Frontal cortex (tissue), 3 donors: ENCODE measurements at regions not wholly inside any gene's neighbourhood (a gene's known extent, or its start where the extent isn't known, plus 50 kb on each side); places are given as distances from the start of the nearest gene placed in this dataset.

Experiments used
- DNase-seq, 2 donors: peaks; one replicate each; pipeline ENCODE4 v3.0.0; 2012; ENCODE audit warnings: low spot score in 2 of 2
- FAIRE-seq: peaks from 2 replicates; lab custom pipeline; 2012; peaks lifted over from hg19 to GRCh38; lab: Jason Lieb, UNC
- donor health status: control.
- donor health status: control.
- donor health status: control.

DNA sequence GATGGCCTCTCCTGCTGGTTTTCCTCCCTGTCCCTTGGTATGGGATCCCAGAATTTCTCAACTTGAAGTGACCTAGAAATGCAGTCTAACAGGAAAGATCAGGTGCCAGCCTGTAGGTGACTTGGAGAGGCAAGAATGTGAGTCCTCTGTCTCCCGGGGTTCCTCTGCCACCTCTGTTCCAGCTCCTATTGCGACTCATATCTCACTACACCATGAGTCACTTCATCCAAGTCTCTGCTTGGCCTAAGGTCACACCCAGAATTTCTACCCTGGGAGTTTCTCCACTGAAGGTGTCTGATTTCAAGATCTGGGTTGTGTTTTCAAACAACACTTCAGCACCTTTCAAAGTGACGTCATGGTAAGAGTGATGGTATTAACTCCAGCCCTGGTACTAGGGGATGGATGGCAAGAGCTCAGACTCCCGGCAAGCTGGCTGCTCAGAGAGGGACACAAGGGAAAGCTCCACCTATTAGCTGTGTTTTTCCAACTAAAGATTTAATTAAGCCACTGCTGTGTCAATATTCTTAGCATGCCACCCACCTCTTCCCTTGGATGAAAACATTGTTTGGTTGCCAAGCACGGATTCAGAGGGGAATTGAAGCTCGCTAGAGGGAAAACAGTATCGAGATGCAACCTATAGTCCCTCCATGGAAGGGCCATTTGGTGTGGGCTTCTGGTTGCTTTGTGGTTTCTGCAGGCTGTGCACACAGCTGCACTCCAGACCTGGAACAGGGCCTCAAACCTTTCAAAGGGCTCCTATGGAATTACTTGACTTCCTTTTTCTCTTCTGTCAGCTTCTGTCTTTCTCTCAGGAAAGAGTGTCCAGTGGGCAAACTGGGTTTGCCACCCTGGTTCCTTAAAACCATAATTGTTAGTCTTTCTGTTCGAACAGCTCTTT is 205.7 kb downstream of the GAS1 start:
- no peak for DNase-seq
- no peak for FAIRE-seq

DNA sequence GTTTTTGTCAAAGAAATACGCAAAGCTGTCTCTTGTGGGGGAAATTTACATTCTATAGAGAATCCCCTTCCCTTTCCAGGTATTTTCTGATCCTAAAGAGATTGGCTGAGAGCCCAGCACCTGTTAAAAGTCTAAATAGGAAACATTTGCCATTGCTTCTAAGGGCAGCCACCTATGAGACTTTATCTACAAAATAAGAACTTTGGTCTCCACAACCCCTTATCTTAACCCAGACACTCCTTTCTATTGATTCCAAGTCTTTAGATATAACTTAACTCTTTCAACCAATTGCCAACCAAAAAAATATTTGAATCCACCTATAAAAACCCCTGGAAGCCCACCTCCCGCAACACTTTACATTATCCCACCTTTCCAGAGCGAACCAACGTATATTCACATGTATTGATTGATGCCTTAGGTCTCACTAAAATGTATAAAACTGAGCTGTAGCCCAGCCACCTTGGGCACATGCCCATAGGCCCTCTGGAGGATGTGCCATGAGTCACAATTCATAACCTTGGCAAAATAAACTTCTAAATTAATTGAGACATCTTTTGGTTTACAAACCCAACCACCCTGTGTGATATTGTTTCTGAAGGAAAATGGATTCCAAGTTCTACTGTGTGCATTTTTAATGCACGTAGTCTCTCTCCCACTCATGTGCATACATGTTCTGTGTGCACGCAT is 211.4 kb downstream of the GAS1 start:
- FAIRE-seq (no peak), DNase-seq (no peak)

DNA sequence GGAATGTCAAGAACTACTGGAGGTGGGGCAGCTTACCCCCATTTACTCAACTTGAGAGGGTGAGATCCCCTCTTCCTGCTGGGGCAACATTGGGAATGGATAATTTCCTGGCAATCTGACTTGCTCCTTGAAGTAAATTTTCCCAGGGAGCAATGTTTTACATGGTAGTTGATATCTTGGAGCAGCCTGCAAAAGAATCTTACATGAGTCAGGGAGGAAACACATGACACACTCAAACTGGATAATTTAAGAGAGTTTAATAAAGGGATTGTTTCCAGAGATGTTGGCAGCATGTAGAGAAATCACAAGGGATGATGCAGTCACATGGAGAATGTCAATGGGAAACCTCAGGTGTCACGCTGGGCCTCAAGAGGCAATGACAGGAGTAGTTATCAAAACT is 212.5 kb downstream of the GAS1 start:
- no peak for FAIRE-seq
- DNase-seq: no peak

DNA sequence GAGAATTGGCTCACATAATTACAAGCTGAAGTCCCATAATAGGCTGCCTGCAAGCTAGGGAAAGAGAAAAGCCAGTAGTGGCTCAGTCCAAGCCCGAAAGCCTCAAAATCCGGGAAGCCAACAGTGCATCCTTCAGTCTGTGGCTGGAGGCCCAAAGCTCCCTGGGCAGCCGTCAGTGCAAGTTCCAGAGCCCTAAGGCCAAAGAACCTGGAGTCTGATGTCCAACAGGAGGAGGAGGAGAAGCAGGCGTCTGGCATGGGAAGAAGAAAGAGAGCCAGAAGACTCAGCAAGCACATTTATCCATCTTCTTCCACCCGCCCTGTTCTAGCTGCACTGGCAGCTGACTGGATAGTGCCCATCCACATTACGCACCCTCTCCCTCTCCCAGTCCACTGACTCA is 213.4 kb downstream of the GAS1 start:
- no peak for FAIRE-seq
- no peak for DNase-seq

DNA sequence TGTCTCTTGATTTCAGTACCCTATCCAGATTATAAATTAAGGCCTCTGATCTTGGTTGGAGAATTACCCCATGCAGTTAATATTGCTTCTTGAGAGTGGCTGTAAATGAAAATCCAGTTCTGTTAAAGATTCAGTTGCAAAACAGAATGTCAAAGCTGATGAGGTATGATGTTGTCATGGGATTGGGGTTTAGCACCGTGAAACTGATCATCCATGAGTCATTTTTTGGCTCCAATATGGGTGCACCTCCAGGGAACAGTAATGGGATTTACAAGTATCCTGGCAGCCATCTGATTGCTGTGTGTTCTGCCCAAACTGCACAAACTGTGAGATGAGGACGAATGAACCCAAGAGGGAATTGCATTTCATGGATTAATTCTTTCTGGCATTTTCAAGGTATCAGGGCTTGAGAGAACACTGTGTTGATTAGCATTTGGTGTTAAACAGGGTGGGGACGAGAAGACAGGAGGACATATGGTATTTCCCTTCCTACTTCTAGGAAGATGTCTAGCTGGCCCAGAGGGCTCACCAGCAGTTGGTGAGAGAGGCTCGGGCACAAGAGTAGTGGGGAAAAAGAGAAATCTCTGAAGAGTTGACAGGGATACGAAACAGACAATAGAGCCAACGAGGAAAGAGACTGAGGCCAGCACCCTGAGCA is 214.7 kb downstream of the GAS1 start:
- no peak for FAIRE-seq
- DNase-seq: no peak

DNA sequence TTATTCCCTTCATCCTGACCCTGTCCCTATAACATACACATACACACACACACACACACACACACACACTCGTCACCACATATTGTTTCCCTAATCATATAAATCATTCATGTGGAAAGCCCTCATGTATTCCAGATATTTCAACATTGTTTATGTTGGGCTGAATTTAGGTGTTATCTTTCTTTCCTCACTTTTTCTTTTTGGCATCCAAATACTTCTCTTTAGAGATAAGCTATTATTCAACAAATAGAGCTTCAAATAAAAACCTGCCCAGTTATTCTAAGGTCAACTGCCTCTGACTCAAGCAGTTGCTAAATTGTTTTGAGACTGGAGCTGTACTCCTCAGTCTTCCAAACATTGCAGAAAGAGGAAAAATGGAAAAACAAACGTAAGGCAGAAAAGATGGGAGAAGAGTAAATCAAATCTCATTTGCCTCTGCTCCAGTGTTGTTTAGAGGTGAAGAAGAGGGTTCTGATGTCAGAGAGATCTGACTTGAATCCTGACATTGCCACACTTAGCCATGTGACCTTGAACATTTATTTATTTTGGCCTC is 215.7 kb downstream of the GAS1 start:
- FAIRE-seq: no peak
- DNase-seq: no peak

DNA sequence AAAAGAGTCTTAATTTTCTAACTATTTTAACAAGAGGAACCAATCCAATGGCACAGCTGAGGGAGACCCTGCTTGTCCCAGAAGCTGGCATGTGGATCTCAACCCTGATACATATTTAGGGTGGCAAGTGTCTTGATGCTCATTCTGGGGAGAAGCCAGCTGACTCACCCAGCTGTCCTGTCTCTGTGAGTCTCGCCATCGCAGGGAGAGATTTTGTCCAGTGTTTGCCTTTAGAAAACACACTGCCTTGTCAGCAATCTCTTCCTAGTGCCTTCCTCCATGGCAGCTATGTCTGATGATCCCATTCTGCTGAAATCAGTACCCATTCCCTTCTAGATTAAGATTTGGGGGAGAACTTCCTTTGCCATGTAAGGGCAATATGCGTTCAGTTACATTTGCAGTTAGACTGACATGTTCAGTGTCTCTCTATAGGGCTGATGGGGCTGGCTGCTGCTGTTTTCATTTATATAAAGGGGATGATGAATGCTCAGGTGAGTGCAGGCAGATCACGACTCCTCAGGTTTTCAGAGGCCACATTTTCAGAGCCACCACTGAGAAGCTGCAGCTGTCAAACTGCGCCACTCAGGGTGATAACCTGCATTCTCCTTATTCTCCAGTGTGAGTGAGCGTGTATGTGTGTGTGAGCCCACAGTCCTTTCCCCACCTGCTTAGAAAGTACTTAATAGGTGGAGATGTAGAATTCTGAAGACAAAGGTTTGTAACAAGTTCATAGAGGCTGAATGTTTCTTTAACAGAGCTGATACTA is 217.0 kb downstream of the GAS1 start:
- DNase-seq (no peak), FAIRE-seq (no peak)

DNA sequence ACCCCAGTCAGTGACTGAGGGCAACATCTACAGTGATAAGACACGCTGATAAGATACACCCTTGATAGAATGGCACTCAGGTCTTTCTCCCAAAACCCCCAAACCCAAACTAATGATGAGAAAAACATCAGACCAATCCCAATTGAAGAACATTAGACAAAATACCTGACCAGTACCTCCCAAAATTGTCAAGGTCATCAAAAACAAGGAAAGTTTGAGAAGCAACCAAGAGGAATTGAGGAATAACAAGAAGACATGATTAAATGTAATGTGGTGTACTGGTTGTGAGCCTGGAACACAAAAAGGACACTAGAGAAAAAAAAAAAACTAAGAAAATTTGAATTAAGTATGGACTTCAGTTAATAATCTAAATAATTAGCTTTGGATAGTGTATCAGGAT is 222.8 kb downstream of the GAS1 start:
- FAIRE-seq: no peak
- no peak for DNase-seq

DNA sequence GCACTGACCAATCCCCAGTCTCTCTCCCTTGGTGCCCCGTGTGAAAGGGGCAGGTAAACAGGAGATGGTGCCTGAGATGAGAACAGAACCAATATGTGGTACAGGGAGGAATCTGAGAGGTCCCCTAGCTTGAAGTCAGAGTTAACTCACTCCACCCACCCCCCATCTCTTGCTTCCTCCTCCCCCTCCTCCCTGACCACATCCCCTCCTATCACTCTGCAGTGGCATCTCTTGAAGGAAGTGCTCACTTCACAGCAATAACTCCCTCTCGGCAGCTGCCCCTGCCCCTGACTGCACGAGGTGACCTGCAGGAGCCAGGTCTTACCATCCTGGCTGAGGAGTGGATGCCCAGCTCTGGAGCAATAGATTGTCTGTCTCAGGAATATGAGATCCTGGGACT is 224.0 kb downstream of the GAS1 start:
- DNase-seq (no peak), FAIRE-seq (no peak)

DNA sequence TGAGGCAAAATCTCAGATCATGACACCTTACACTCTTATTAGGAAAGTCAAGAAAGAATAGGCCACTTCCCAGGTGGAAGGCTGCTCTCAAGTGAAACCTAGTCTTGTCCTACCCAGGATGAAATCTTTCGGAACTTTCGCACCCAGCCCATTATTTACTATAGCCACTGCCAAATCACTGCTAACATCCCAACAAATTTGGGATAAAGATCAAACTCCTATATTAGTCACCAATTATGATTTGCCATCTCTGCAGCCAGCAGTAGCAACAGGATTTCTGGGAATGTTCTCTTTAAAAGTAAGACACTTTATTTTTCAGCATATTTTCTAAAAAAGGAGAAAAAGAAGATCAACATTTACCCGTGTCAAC is 224.6 kb downstream of the GAS1 start:
- no peak for FAIRE-seq
- no peak for DNase-seq

DNA sequence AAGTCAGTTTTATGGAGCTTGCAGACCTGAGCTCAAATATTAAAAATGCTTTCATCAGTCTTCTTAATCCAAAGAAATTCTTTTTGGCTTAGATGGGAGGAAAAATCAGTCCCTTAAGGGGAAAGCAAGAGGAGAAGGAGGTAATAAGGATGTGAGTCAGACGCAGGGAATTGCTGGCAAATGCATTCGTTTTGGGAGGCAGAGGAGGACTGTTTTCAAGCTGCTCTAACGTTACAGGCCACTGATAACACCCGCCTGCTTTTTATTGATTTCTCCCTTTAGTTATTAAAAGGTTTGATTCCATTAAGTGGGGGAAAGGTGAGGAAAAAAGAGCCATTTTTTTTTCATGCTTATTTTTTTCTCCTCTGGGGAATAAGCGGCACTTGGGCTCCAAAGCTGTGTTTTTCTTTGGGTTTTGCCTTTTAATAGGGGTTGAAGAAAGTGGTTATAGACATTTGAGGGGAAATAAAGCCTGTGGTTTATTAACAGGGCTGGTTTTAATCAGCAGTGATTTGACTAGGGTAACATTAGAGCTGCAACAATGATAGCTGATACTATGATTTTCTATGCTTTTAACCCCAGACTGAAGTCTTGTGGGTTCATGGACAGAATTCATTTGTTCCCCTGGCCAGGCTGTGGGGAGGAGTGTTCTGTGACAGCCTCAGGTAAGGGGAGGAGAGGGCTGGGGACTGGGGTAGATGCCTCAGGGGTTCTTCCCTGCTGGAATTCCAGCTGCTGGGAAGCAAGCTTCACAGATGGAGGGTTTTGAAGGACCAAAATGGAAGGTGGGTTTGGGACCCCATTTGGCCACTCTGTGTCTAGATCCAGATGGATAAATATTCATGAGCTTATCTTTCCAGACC is 225.2 kb downstream of the GAS1 start:
- DNase-seq (no peak), FAIRE-seq (no peak)

DNA sequence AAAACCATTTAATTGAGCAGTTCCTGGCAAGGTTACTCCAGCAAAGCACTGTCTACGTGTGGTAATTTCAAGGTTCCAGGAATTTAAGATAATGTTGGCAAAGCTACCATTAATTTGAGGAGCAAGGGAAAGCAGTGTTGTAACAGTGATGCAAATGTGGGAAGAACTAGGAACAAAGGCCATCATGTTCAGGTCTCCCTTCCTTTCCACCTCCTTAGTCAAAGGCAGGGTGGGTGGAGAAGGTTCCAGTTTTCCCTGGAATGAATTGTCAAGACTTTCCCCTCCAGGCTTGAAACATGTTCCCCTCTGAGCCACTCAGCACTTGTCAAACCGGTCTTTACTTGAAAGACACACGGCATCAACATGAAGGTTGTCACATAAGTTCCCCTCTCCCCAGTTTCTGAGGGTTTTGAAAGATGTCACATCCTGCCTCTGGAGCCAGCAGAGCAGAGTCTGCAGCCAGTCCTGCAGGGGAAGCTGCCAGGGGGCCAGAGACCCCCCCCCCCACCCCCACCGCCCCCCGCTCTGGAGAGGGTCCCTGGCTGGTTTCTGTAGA is 226.0 kb downstream of the GAS1 start:
- no peak for FAIRE-seq

DNA sequence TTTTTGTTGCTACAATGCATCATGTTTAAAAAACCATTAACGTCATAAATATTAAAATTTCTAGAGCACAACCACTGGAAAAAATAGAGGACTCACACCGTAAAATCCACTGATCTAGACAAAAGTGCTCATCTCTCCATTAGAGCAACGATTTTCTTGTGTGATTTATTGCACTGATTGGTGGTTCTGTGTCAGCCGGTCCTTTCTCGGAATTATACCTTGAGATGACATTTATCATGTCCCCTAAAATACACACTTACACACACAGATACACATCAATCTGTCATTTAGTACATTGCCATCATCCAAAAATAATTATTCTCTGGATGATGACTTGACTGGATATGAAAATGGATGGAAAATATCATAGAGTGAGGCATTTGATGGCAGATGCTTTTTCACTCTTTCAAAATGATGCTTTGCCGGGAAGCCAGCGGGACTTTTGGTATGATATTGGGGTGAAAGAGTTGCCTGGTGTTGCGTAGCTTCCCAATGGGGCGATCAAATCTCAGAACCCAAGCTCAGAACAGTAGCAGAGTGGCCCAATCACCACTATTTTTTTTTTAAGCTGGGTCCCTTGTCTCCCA is 226.6 kb downstream of the GAS1 start:
- FAIRE-seq: no peak

More for the DNA sequence above, 226.0 kb downstream of the GAS1 start:
- no peak for DNase-seq

DNA sequence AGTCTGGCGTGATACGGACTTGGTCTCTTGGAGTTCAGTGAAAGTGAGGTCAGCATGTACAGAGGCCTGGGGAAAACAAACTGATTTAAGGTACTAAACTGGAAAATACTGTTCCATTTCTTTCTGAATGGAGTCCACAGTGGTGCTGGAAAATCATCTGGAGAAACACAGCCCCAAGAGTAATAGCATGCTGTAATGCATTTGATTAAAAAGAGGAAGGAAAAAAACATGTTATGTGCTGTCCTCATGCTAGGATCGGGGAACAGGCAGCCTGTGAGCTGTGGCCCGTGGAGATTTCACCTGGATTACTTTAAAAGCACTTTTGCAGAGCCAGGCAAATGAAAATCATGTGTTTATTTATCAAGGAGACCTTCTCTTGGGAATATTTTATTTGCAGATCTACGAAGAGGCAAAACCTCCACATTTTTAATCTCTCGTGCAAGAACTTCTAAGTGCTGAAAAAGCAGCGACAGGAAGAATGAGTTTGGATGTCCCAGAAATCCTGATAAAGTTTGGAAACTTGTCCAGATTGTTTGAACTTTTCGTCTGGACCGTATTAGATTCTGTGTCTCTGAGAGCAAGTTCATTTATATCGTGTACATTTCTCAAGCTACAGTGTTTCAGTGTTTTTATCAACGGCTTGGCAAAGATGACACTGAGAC is 228.8 kb downstream of the GAS1 start:
- FAIRE-seq: no peak
- DNase-seq: no peak

More for the DNA sequence above, 226.6 kb downstream of the GAS1 start:
- DNase-seq: no peak

DNA sequence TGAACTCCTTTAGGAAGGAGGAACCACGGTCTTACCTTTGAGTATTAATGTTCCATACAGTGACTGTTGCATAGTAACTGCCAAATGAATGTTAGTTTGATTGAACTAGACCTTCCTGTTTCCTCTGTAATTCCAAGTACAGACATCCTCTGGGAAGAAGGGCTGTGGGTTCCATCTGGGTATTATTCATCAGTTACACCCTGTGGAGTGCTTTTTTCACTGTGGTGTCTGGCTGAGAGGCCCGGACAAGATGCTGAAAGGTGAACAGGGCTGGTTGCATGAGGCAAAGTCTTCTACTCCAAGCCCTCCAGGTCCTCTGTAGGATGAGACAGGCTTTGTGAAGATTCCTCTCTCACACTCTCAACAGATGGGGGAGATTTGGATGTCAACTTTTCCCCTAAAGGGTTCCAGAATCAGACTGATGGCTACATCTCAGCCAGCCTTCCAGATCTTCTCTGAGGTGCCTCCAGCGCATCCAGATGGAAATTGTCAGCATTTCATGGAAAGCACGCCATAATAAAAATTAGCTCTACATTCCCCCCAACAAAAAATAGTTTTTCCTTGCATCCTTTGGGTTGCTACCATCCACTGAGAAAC is 230.9 kb downstream of the GAS1 start:
- FAIRE-seq (no peak), DNase-seq (no peak)

DNA sequence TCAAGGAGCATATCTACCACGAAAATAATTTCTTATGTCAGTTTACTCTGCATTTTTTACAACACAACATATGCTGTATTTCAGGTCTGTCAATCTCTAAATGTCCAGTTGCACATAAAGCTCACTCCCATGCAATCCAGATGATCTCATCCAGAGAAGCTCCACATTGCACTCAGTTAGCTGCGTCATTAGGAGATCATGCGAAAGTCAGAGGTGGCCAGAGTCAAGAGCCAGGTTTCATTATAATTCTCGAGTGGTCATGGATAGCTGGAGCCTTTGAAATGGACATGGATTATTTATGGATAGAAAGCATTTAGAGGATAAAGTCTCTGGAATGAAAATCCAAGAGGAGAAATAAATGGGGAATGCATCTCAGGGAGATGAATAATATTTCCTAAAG is 232.3 kb downstream of the GAS1 start:
- no peak for FAIRE-seq
- DNase-seq: no peak

DNA sequence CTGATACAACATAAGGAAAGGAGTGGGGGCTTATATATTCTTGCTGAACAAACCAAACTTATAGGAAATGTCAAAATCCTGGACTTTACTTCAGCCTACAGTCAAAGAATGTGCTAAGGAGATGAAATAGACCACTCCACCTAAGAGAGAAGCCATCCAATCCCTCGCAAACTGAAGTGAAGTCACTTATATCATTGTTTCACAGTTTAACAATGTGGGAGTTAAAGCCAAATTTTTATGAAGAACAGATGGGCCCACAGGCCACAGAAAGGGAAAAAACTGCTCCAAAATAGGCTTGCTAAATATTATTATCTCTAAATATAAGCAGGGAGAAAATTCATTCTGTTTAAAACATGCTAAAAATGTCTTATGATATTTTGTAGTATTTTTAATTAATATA is 233.3 kb downstream of the GAS1 start:
- FAIRE-seq (no peak), DNase-seq (no peak)
